ENCODE measurements at regions not wholly inside any gene's neighbourhood (a gene's known extent, or its start where the extent isn't known, plus 50 kb on each side); places are given as distances from the start of the nearest gene placed in this dataset.
"Not testable (repeated sequence)": the region's sequence is repeated elsewhere in the genome, so short reads cannot be mapped to it uniquely, and the experiment has no call there.

GRCh38 chr5:89309268-89309667 lies 426.3 kb upstream of the MEF2C start:
- Histone ChIP-seq H3K27me3 (ENCODE audit: low read length) (no peaks in the 10 kb centered on the region), H2AFZ (ENCODE audit: low read length) (no peak overlapping the region), H3K4me2 (ENCODE audit: low read depth, low read length, poor library complexity, severe bottlenecking) (no peak overlapping the region), H3K27ac (ENCODE audit: low read length) (no peak overlapping the region), H3K9me3 (ENCODE audit: low read length) (no peaks in the 10 kb centered on the region), H3K4me3 (ENCODE audit: low read length) (no peak overlapping the region), H3K36me3 (ENCODE audit: insufficient read depth, low read length) (no peaks in the 10 kb centered on the region), H4K20me1 (ENCODE audit: insufficient read depth, low read depth, low read length) (no peaks in the 10 kb centered on the region), H3K9ac (ENCODE audit: low read length) (no peak overlapping the region), H3K4me1 (ENCODE audit: low read length) (no peaks in the 10 kb centered on the region), H3K9me2 (replicated peaks; ENCODE audit: insufficient read depth, low read length) (no peaks in the 10 kb centered on the region), H3K79me2 (ENCODE audit: low read length) (no peaks in the 10 kb centered on the region)
- no peak for DNase-seq

- no peaks in the 10 kb centered on the region for H3K9me2 ChIP-seq (replicated peaks; ENCODE audit: insufficient read depth, low read length)
- H3K27ac ChIP-seq (ENCODE audit: low read length) = no peak overlapping the region
- no peak for DNase-seq
- no peaks in the 10 kb centered on the region for H3K27me3 ChIP-seq (ENCODE audit: low read length)
- no peak overlapping the region for H3K4me2 ChIP-seq (ENCODE audit: low read depth, low read length, poor library complexity, severe bottlenecking)
- H2AFZ ChIP-seq (ENCODE audit: low read length) = no peak overlapping the region
- H3K79me2 ChIP-seq (ENCODE audit: low read length) = no peaks in the 10 kb centered on the region
- no peaks in the 10 kb centered on the region for H3K36me3 ChIP-seq (ENCODE audit: insufficient read depth, low read length)
- H3K9me3 ChIP-seq (ENCODE audit: low read length) = no peaks in the 10 kb centered on the region
- H3K4me1 ChIP-seq (ENCODE audit: low read length) = no peaks in the 10 kb centered on the region
- H4K20me1 ChIP-seq (ENCODE audit: insufficient read depth, low read depth, low read length) = no peaks in the 10 kb centered on the region
- no peak overlapping the region for H3K4me3 ChIP-seq (ENCODE audit: low read length)
- H3K9ac ChIP-seq (ENCODE audit: low read length) = no peak overlapping the region
These were observed 425.6 kb upstream of the MEF2C start for GRCh38 chr5:89308606-89309040.

- no peaks in the 10 kb centered on the region for H3K4me1 ChIP-seq (ENCODE audit: low read length)
- no peak overlapping the region for H3K4me3 ChIP-seq (ENCODE audit: low read length)
- no peaks in the 10 kb centered on the region for H3K36me3 ChIP-seq (ENCODE audit: insufficient read depth, low read length)
- no peaks in the 10 kb centered on the region for H3K27me3 ChIP-seq (ENCODE audit: low read length)
- H4K20me1 ChIP-seq (ENCODE audit: insufficient read depth, low read depth, low read length) = no peaks in the 10 kb centered on the region
- no peak overlapping the region for H3K9ac ChIP-seq (ENCODE audit: low read length)
- no peaks in the 10 kb centered on the region for H3K9me3 ChIP-seq (ENCODE audit: low read length)
- H2AFZ ChIP-seq (ENCODE audit: low read length) = no peak overlapping the region
- DNase-seq = no peak
- no peak overlapping the region for H3K27ac ChIP-seq (ENCODE audit: low read length)
- H3K9me2 ChIP-seq (replicated peaks; ENCODE audit: insufficient read depth, low read length) = no peaks in the 10 kb centered on the region
- H3K4me2 ChIP-seq (ENCODE audit: low read depth, low read length, poor library complexity, severe bottlenecking) = no peak overlapping the region
- no peaks in the 10 kb centered on the region for H3K79me2 ChIP-seq (ENCODE audit: low read length)
These were observed 425.0 kb upstream of the MEF2C start for GRCh38 chr5:89307972-89308371.

- H2AFZ ChIP-seq (ENCODE audit: low read length) = not testable (repeated sequence)
These were observed 424.2 kb upstream of the MEF2C start for GRCh38 chr5:89307141-89307540.

GRCh38 chr5:89303033-89303480 lies 420.1 kb upstream of the MEF2C start:
- Histone ChIP-seq H3K79me2 (ENCODE audit: low read length) (no peaks in the 10 kb centered on the region), H3K9me3 (ENCODE audit: low read length) (no peaks in the 10 kb centered on the region), H3K36me3 (ENCODE audit: insufficient read depth, low read length) (no peaks in the 10 kb centered on the region), H3K4me2 (ENCODE audit: low read depth, low read length, poor library complexity, severe bottlenecking) (no peak overlapping the region), H2AFZ (ENCODE audit: low read length) (no peak overlapping the region), H3K4me3 (ENCODE audit: low read length) (no peak overlapping the region), H3K9me2 (replicated peaks; ENCODE audit: insufficient read depth, low read length) (no peaks in the 10 kb centered on the region), H4K20me1 (ENCODE audit: insufficient read depth, low read depth, low read length) (no peaks in the 10 kb centered on the region), H3K27me3 (ENCODE audit: low read length) (no peaks in the 10 kb centered on the region), H3K9ac (ENCODE audit: low read length) (no peak overlapping the region), H3K4me1 (ENCODE audit: low read length) (no peaks in the 10 kb centered on the region), H3K27ac (ENCODE audit: low read length) (no peak overlapping the region)
- no peak for DNase-seq

More at GRCh38 chr5:89307141-89307540, 424.2 kb upstream of the MEF2C start:
- not testable (repeated sequence) for H3K27ac ChIP-seq (ENCODE audit: low read length); H3K36me3 ChIP-seq (ENCODE audit: insufficient read depth, low read length); H3K4me1 ChIP-seq (ENCODE audit: low read length); H3K9ac ChIP-seq (ENCODE audit: low read length); H3K9me2 ChIP-seq (replicated peaks; ENCODE audit: insufficient read depth, low read length); H3K9me3 ChIP-seq (ENCODE audit: low read length); H3K79me2 ChIP-seq (ENCODE audit: low read length); H4K20me1 ChIP-seq (ENCODE audit: insufficient read depth, low read depth, low read length); H3K4me3 ChIP-seq (ENCODE audit: low read length); DNase-seq; H3K4me2 ChIP-seq (ENCODE audit: low read depth, low read length, poor library complexity, severe bottlenecking); H3K27me3 ChIP-seq (ENCODE audit: low read length)

GRCh38 chr5:89302102-89302891 lies 419.3 kb upstream of the MEF2C start:
- Histone ChIP-seq H3K36me3 (ENCODE audit: insufficient read depth, low read length) (no peaks in the 10 kb centered on the region), H3K27ac (ENCODE audit: low read length) (no peak overlapping the region), H4K20me1 (ENCODE audit: insufficient read depth, low read depth, low read length) (no peaks in the 10 kb centered on the region), H3K4me2 (ENCODE audit: low read depth, low read length, poor library complexity, severe bottlenecking) (no peak overlapping the region), H3K27me3 (ENCODE audit: low read length) (no peaks in the 10 kb centered on the region), H3K9me2 (replicated peaks; ENCODE audit: insufficient read depth, low read length) (no peaks in the 10 kb centered on the region), H3K4me1 (ENCODE audit: low read length) (no peaks in the 10 kb centered on the region), H2AFZ (ENCODE audit: low read length) (no peak overlapping the region), H3K4me3 (ENCODE audit: low read length) (no peak overlapping the region), H3K79me2 (ENCODE audit: low read length) (no peaks in the 10 kb centered on the region), H3K9ac (ENCODE audit: low read length) (no peak overlapping the region), H3K9me3 (ENCODE audit: low read length) (no peaks in the 10 kb centered on the region)
- no peak for DNase-seq

- H3K4me2 ChIP-seq (ENCODE audit: low read depth, low read length, poor library complexity, severe bottlenecking) = no peak overlapping the region
- H3K36me3 ChIP-seq (ENCODE audit: insufficient read depth, low read length) = no peaks in the 10 kb centered on the region
- no peaks in the 10 kb centered on the region for H3K9me3 ChIP-seq (ENCODE audit: low read length)
- no peak for DNase-seq
- no peak overlapping the region for H3K4me3 ChIP-seq (ENCODE audit: low read length)
- no peak overlapping the region for H2AFZ ChIP-seq (ENCODE audit: low read length)
- H3K4me1 ChIP-seq (ENCODE audit: low read length) = no peaks in the 10 kb centered on the region
- no peaks in the 10 kb centered on the region for H3K27me3 ChIP-seq (ENCODE audit: low read length)
- H4K20me1 ChIP-seq (ENCODE audit: insufficient read depth, low read depth, low read length) = no peaks in the 10 kb centered on the region
- no peaks in the 10 kb centered on the region for H3K79me2 ChIP-seq (ENCODE audit: low read length)
- H3K9me2 ChIP-seq (replicated peaks; ENCODE audit: insufficient read depth, low read length) = no peaks in the 10 kb centered on the region
- H3K9ac ChIP-seq (ENCODE audit: low read length) = no peak overlapping the region
- no peak overlapping the region for H3K27ac ChIP-seq (ENCODE audit: low read length)
These were observed 418.5 kb upstream of the MEF2C start for GRCh38 chr5:89301321-89302025.

- no peaks in the 10 kb centered on the region for H3K4me1 ChIP-seq (ENCODE audit: low read length)
- no peak overlapping the region for H3K4me3 ChIP-seq (ENCODE audit: low read length)
- H3K27me3 ChIP-seq (ENCODE audit: low read length) = no peaks in the 10 kb centered on the region
- no peak overlapping the region for H2AFZ ChIP-seq (ENCODE audit: low read length)
- H3K9me3 ChIP-seq (ENCODE audit: low read length) = no peaks in the 10 kb centered on the region
- H3K9me2 ChIP-seq (replicated peaks; ENCODE audit: insufficient read depth, low read length) = no peaks in the 10 kb centered on the region
- H4K20me1 ChIP-seq (ENCODE audit: insufficient read depth, low read depth, low read length) = no peaks in the 10 kb centered on the region
- H3K9ac ChIP-seq (ENCODE audit: low read length) = no peak overlapping the region
- H3K27ac ChIP-seq (ENCODE audit: low read length) = no peak overlapping the region
- no peaks in the 10 kb centered on the region for H3K36me3 ChIP-seq (ENCODE audit: insufficient read depth, low read length)
- no peak overlapping the region for H3K4me2 ChIP-seq (ENCODE audit: low read depth, low read length, poor library complexity, severe bottlenecking)
- no peak for DNase-seq
- H3K79me2 ChIP-seq (ENCODE audit: low read length) = no peaks in the 10 kb centered on the region
These were observed 417.5 kb upstream of the MEF2C start for GRCh38 chr5:89300426-89300970.

Data from Karpas-422 (cell line).